ENCODE measurements at regions not wholly inside any gene's neighbourhood (a gene's known extent, or its start where the extent isn't known, plus 50 kb on each side); places are given as distances from the start of the nearest gene placed in this dataset.
"Not testable (repeated sequence)": the region's sequence is repeated elsewhere in the genome, so short reads cannot be mapped to it uniquely, and the experiment has no call there.

DNA sequence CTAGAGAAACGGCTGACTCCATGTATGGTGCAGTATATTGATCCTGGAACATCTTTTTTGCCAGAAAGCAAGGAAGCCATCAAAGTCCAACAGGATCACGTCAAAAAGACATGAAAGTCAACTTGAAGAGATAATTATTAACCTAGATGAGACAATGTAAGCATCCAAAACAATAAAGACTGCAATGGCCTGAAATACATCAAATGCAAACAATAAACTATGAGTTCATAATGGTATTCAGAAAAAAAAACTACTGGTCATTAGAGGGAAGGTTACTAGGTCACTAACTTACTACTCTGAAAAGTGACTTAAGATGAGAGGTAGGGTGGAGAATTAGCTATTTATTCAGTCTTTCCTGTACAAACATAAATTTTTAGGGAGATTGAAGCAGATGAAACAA is 75.3 kb upstream of the OR4F16 start:
- POLR2A ChIA-PET: not testable (repeated sequence)

GRCh38 chr1:771449-771848 is 85.0 kb upstream of the OR4F16 start:
- H3K9me3 ChIP-seq (replicated peaks; ENCODE audit: control insufficient read depth, insufficient read depth, low read length); H3K9ac ChIP-seq (replicated peaks; ENCODE audit: extremely low read depth, insufficient read depth, low read length); H3K4me2 ChIP-seq (ENCODE audit: insufficient read depth, low read length); CTCF ChIA-PET; POLR2A ChIA-PET; dilution Hi-C loops (cut with MboI; ENCODE audit: extremely low pct_ligation_motif_present, low sequenced_read_pairs); H3K9me1 ChIP-seq (replicated peaks; ENCODE audit: control insufficient read depth, extremely low read depth, insufficient read depth, low read length); H3K27ac ChIP-seq (ENCODE audit: insufficient read depth, low read depth, low read length); intact Hi-C loops (cut with micrococcal nuclease); H4K20me1 ChIP-seq (replicated peaks; ENCODE audit: control insufficient read depth, extremely low read depth, insufficient read depth, low read length); H3K27me3 ChIP-seq (ENCODE audit: control insufficient read depth in 2 of 2, insufficient read depth in 2 of 2, low read length in 2 of 2); FAIRE-seq; H3K4me1 ChIP-seq (ENCODE audit: control insufficient read depth, extremely low read depth, insufficient read depth, low read length); DNase-seq (ENCODE audit: low read depth, low spot score); H3K36me3 ChIP-seq (ENCODE audit: control insufficient read depth in 2 of 2, extremely low read depth in 1 of 2, insufficient read depth in 2 of 2, low read length in 2 of 2); H3K79me2 ChIP-seq (ENCODE audit: control insufficient read depth, insufficient read depth, low read length); H2AFZ ChIP-seq (ENCODE audit: low read depth, low read length); H3K4me3 ChIP-seq (replicated peaks in 1 of 3; ENCODE audit: insufficient read depth in 1 of 3, low read depth in 1 of 3, low read length in 3 of 3); BruUV-seq (replicated peaks): not testable (repeated sequence)

More for the DNA sequence above, 75.3 kb upstream of the OR4F16 start:
- CTCF ChIA-PET; H3K27ac ChIP-seq (ENCODE audit: insufficient read depth, low read depth, low read length); H2AFZ ChIP-seq (ENCODE audit: low read depth, low read length); DNase-seq (ENCODE audit: low read depth, low spot score); H3K9me1 ChIP-seq (replicated peaks; ENCODE audit: control insufficient read depth, extremely low read depth, insufficient read depth, low read length); H4K20me1 ChIP-seq (replicated peaks; ENCODE audit: control insufficient read depth, extremely low read depth, insufficient read depth, low read length); H3K4me3 ChIP-seq (replicated peaks in 1 of 3; ENCODE audit: insufficient read depth in 1 of 3, low read depth in 1 of 3, low read length in 3 of 3); H3K79me2 ChIP-seq (ENCODE audit: control insufficient read depth, insufficient read depth, low read length); H3K27me3 ChIP-seq (ENCODE audit: control insufficient read depth in 2 of 2, insufficient read depth in 2 of 2, low read length in 2 of 2); BruUV-seq (replicated peaks); H3K36me3 ChIP-seq (ENCODE audit: control insufficient read depth in 2 of 2, extremely low read depth in 1 of 2, insufficient read depth in 2 of 2, low read length in 2 of 2); H3K4me2 ChIP-seq (ENCODE audit: insufficient read depth, low read length); FAIRE-seq; H3K4me1 ChIP-seq (ENCODE audit: control insufficient read depth, extremely low read depth, insufficient read depth, low read length); H3K9me3 ChIP-seq (replicated peaks; ENCODE audit: control insufficient read depth, insufficient read depth, low read length); H3K9ac ChIP-seq (replicated peaks; ENCODE audit: extremely low read depth, insufficient read depth, low read length); dilution Hi-C loops (cut with MboI; ENCODE audit: extremely low pct_ligation_motif_present, low sequenced_read_pairs); intact Hi-C loops (cut with micrococcal nuclease): not testable (repeated sequence)

DNA sequence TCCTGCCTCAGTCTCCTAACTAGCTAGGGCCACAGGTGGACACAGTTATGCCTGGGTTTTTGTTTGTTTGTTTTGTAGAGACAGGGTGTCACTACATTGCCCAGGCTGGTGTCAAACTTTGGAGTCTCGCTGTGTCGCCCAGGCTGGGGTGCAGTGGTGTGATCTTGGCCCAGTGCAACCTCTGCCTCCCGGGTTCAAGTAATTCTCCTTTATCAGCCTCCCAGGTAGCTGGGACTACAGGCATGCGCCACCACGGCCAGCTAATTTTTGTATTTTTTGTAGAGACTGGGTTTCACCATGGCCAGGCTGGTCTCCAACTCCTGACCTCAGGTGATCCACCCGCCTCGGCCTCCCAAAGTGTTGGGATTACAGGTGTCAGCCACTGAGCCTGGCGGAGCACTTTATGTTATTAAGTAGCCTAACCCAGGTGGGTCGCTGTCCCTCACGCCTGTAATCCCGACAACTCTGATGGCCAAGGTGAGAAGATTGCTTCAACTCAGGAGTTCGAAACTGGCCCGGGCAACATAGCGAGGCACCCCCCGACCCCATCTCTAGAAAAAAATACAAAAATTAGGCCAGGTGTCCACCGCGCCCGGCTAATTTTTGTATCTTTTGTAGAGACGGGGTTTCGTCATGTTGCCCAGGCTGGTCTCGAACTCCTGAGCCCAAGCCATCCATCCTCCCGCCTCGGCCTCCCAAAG is 91.2 kb upstream of the OR4F16 start:
- FAIRE-seq; H3K9me3 ChIP-seq (replicated peaks; ENCODE audit: control insufficient read depth, insufficient read depth, low read length); H3K4me1 ChIP-seq (ENCODE audit: control insufficient read depth, extremely low read depth, insufficient read depth, low read length); DNase-seq (ENCODE audit: low read depth, low spot score); H2AFZ ChIP-seq (ENCODE audit: low read depth, low read length); POLR2A ChIA-PET; dilution Hi-C loops (cut with MboI; ENCODE audit: extremely low pct_ligation_motif_present, low sequenced_read_pairs); H3K27ac ChIP-seq (ENCODE audit: insufficient read depth, low read depth, low read length); H3K9ac ChIP-seq (replicated peaks; ENCODE audit: extremely low read depth, insufficient read depth, low read length); H3K79me2 ChIP-seq (ENCODE audit: control insufficient read depth, insufficient read depth, low read length); H4K20me1 ChIP-seq (replicated peaks; ENCODE audit: control insufficient read depth, extremely low read depth, insufficient read depth, low read length); H3K36me3 ChIP-seq (ENCODE audit: control insufficient read depth in 2 of 2, extremely low read depth in 1 of 2, insufficient read depth in 2 of 2, low read length in 2 of 2); intact Hi-C loops (cut with micrococcal nuclease); H3K27me3 ChIP-seq (ENCODE audit: control insufficient read depth in 2 of 2, insufficient read depth in 2 of 2, low read length in 2 of 2); BruUV-seq (replicated peaks); H3K9me1 ChIP-seq (replicated peaks; ENCODE audit: control insufficient read depth, extremely low read depth, insufficient read depth, low read length); CTCF ChIA-PET: not testable (repeated sequence)
- H3K4me3 ChIP-seq (replicated peaks in 1 of 3; ENCODE audit: insufficient read depth in 1 of 3, low read depth in 1 of 3, low read length in 3 of 3): peak overlapping the region in 1 of 3 experiments; percentile 49
- H3K4me2 ChIP-seq (ENCODE audit: insufficient read depth, low read length): peak overlapping the region; percentile 55
